Activated T-cell treated with anti-CD3 and anti-CD28 coated beads, Interleukin-2, amount 50 U/mL, for 1 hour (primary cell): ENCODE measurements at regions not wholly inside any gene's neighbourhood (a gene's known extent, or its start where the extent isn't known, plus 50 kb on each side); places are given as distances from the start of the nearest gene placed in this dataset.
A peak's percentile ranks its signal among the peaks of the same experiment; 100 is the strongest.

Experiments used
- DNase-seq: peaks from one replicate; pipeline ENCODE4 v3.0.0-alpha.2; 2020

GRCh38 chr15:25171111-25171811 is 216.5 kb downstream of the SNRPN start:
- DNase-seq: peak; percentile 2

- peak; percentile 6 for DNase-seq
Observed at GRCh38 chr15:25171856-25172687, 217.3 kb downstream of the SNRPN start.

GRCh38 chr15:25172691-25173090 is 217.9 kb downstream of the SNRPN start:
- peak; percentile 1 for DNase-seq

GRCh38 chr15:25173241-25174028 is 218.6 kb downstream of the SNRPN start:
- peak; percentile 4 for DNase-seq

GRCh38 chr15:25174149-25174548 is 219.4 kb downstream of the SNRPN start:
- peak; percentile 13 for DNase-seq

GRCh38 chr15:25175033-25175788 is 220.4 kb downstream of the SNRPN start:
- peak; percentile 8 for DNase-seq

- DNase-seq: peak; percentile 8
Observed at GRCh38 chr15:25175789-25176615, 221.2 kb downstream of the SNRPN start.

- no peak for DNase-seq
Observed at GRCh38 chr15:25176616-25176923, 221.8 kb downstream of the SNRPN start.

- DNase-seq: peak; percentile 8
Observed at GRCh38 chr15:25176991-25177954, 222.5 kb downstream of the SNRPN start.

GRCh38 chr15:25177955-25178801 is 223.4 kb downstream of the SNRPN start:
- peak; percentile 6 for DNase-seq

GRCh38 chr15:25178835-25179672 is 224.3 kb downstream of the SNRPN start:
- peak; percentile 4 for DNase-seq

- peak; percentile 7 for DNase-seq
Observed at GRCh38 chr15:25179673-25180511, 225.1 kb downstream of the SNRPN start.

GRCh38 chr15:25180606-25181292 is 226.0 kb downstream of the SNRPN start:
- peak; percentile 2 for DNase-seq

- DNase-seq: peak; percentile 4
Observed at GRCh38 chr15:25181293-25182097, 226.7 kb downstream of the SNRPN start.

GRCh38 chr15:25182098-25182478 is 227.3 kb downstream of the SNRPN start:
- peak; percentile 1 for DNase-seq
